HG03175 (cell line): ENCODE measurements at regions not wholly inside any gene's neighbourhood (a gene's known extent, or its start where the extent isn't known, plus 50 kb on each side); places are given as distances from the start of the nearest gene placed in this dataset.

ENCODE experiments used
- ATAC-seq: cut with Tn5 transposase; IDR thresholded peaks from one replicate; pipeline ENCODE4 v1.9.1; 2021; ENCODE audit warnings: mild to moderate bottlenecking, moderate library complexity; ENCODE audit not compliant: unreplicated experiment

DNA sequence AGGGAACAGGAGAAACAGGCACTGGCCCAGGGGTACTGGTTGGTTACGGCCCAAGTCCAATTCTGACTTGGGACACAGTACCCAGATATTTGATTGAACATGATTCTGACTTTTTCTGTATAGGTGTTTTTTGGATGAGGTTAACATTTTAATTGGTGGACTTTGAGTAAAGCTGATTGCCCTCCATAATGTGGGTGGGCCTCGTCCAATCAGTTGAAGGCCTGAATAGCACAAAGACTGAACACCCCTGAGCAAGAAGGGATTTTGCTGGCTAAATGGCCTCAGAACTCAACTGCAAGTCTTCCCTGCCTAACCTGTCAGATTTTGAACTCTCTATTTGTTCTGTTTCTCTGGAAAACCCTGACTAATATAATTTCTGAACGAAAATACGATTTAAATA is 222.6 kb downstream of the TEX36 start:
- ATAC-seq = no peak

DNA sequence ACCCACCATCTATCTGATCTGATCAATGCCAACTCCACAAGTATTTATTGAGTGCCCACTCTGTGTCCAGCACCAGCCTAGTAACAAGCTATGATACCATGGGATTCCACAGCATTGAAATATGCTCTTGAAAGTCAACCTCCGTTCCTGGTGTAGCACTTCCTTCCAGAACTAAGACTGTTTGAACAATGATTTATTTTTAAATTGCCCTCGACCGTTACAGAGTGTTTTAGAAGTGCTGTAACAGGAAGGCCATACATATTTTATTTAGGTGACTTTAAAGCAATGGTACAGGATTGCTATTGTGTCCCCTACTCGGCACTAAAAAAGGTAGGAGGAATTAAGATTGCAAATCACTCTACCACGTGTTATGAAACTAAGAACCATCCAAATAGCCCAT is 225.6 kb downstream of the TEX36 start:
- ATAC-seq = no peak

DNA sequence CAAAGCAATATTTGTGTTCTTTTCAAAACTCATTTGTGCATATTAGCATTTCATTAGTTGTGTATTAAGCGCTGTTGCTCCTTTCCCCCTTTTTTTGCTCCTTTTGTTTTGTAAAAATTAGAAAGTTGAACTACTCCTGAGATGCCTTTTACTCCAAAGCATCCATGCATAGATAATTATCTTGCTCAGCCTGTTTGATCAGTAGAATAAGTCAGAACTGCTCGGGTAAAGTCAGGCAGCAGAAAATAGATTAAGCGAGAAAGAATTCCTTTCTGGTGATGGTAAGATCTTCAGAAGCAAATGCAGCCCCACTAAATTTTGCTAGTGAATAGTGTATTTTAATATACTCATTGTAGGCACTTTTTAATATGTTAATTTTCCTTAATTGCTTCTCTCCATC is 227.1 kb downstream of the TEX36 start:
- ATAC-seq = no peak

DNA sequence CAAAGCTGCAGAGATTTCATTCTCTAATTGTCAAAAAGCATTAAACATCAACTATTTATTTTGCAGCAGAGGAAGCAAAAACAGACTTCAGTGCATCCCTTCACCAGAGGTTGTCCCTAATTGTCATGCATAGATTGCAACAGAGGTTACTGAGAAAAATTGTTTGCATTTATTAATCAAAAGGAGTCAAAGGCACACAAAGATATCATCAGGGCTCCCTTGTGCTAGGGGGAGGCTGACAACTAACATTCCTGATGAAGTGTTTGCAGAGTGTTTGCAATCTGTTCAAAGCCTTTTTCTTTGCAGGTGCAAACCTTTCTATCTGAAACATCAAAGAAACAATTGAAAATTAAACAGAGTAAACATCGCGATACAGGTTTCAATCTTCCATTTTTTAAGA is 227.5 kb downstream of the TEX36 start:
- ATAC-seq = no peak

DNA sequence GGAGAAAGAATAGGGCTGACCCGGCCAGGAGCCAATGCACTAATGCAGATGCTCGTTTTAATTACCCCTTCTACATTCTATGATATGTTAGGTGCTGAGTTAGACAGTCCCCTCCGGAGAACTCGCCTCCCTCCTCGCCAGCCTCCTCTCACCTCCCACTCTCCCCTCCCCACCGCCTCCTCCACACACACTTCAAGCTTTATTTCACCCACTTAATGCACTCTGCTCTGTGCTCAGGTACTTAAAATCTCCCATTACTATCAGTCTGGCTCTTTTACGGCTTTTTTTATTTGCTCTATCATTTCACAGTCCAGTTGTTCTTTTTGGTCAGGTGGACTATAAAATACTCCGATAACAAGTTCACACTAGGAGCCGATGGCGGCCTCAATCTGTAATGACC is 231.6 kb downstream of the TEX36 start:
- ATAC-seq = no peak

DNA sequence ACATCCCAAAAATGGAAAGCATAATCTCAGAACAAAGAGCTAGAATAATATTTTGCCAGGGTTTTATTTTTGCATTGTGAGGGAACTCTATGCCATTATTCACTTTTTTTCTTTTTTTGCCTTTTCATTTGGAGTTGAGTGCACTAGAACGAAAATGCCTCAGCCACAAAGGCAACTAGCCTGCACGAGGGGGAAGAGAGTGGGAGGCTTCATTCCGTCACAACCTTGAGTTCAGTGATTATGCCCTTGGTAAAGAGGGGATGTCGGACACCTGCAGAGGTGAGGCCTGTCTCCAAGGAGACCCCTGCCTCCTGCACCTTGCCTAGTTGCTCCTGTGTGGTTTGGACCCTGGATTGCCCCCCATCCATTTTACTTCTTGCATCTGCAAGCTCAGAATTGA is 232.7 kb downstream of the TEX36 start:
- no peak for ATAC-seq

DNA sequence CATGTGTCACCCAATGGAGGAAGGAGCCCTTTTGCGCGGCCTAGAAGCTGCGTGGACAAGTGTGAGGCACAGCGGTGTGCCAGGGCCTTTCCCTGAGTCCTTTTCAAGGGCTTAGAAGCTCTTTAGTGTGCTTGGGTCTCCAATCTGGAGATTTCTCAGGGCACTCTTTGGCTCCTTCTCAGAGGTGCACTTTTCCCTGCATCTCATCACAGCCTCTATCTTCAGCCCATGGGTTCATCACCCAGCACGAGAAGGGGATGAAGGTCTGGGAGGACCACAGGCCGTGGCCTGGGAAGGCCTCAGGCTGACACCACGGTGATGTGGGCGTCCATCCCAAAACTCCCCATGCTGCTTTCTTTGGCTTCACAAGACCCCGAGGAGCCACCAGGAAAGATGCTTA is 233.4 kb downstream of the TEX36 start:
- no peak for ATAC-seq

DNA sequence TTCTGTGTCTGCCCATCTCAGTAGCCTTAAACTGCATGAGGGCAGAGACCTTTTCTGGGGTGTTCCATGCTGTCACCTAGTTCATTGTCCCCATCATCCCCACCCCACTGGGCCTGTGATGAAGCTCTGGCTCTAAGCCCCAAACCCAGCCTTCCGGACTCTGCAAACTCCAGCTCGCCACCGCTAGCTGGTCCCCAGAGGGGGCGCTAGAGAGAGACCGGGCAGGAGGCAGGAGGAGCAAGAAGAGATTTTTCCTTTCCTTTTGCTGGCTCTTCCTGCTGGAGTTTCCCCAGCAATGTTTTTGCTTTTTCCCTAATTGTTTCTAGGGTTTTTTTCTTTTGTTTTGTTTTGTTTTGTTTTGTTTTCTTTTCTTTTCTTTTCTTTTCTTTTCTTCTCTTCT is 234.4 kb downstream of the TEX36 start:
- ATAC-seq = no peak

DNA sequence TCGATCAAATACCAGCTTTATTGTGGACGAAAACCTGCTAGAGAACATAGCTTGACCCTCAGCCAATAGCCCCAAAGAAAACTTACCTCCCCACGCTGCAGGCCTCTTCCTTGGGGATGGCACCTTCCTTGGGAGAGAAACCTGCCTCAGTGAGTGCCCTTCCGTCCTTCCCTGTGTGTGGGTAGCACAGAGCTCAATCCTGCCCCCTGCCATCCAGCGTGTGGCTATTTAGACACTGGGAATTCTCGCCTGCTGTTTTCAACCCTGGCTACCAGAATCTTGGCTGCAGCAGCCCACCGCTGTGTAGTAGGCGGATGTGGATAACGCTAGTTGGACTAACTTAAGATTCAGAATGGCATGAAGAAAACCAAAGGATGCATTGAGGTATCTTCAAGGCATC is 238.2 kb downstream of the TEX36 start:
- ATAC-seq = no peak

DNA sequence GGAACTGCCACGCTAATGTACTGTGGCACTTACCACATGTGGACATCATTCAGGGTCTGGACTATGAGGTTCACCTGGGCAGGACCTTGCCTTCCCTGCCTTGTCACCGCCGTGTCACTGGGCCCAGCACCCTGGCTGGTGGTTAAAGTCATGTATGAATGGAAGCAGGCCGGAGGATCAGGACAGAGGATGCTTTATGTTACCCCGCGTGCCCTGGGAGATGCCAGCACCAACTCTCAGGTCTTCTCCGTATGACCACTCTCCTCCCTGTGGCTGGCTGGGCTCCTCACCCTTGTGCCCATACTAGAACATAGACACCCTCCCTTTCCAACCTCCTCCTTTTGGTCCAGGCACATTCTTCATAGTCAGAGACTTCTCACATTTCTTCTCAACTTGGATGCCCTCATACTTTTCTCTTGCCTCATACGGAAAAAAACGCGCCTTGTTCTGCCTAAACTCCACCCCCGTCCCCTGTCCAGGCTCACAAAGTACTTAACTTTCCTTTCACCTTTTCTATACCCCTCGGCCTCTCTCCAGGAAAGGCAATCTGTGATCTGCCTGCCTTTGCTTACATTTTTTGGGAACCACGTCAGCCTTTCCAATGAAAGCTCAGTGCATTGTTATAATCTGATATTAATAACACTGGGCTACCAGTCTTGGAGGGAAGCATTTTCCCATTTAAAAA is 240.0 kb downstream of the TEX36 start:
- ATAC-seq = no peak

DNA sequence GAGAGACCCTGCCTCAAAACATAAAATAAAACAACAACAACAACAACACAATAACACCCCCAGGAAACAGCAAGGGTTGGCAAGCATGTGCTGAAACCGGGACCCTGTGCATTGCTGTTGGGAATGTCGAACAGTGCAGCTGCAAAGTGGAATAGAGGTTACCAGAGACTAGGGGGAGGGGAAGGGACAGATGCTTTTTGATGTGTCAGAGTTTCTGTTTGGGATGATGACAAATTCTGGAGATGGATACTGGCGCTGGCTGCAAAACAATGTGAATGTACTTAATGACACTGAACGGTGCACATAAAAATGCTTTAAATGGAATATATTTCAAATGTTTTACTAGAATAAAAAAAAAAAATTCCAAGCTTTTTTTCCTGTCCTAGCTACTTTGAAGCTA is 241.8 kb downstream of the TEX36 start:
- ATAC-seq = no peak

DNA sequence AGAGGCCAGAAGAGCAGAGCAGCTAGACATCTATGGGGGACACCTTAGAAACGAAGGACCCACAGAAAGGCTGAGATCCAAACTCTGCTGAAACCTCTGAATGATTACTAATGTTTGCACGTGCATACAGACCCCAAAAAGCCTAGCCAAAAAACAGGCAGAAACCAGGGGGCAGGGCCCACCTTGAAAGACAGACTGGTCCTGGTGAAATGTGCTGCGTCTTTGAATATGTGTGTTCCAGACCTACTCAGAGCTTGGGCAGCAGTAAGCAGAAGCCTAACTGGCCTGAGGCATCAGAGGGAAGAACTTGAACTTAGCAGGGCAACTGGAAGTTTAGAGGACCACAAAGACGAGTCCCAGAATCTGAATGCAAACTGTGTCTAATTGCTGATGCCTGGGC is 251.8 kb downstream of the TEX36 start:
- ATAC-seq = no peak

DNA sequence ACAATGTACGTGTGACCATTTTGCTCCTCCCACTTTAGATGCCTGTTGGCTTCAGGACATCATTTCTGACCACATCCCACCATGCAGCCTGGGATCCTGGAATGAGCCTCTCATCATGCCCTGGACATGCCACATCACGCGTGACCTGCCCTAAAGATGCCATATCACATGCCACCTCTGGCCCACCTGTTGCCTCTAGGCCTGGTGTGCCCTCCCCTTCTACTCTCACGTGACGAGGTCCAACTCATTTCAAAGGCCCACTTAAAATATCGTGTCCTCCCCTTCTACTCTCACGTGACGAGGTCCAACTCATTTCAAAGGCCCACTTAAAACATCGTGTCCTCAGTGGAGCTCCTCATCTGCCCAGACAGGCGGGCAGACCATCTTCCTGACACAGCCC is 254.9 kb downstream of the TEX36 start:
- ATAC-seq = no peak

DNA sequence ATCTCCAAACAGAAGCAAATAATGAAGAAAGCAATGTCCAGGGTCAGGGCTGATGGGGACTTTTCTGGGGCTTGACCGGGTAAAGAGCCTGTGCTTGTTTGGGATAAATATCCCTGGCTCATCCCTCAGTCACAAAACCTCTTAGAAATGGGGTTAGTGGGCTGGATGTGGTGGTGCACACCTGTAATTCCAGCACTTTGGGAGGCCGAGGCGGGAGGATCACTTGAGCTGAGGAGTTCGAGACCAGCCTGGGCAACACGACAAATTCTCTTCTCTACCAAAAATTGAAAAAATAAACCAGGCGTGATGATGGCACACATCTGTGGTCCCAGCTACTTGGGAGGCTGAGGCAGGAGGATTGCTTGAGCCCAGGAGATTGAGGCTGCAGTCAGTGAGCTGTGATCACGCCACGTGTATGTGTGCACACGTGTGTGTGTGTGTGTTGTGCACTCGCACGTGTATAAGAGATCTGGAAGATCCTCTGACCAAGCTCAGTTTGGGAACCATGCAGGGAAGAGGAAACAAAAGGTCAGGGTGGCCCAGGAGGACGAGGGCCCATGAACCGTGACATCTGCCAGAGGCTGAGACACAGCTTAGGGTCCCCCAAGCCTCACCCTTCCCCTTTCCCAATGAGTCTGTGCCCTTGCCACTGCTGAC is 258.6 kb downstream of the TEX36 start:
- ATAC-seq = no peak

DNA sequence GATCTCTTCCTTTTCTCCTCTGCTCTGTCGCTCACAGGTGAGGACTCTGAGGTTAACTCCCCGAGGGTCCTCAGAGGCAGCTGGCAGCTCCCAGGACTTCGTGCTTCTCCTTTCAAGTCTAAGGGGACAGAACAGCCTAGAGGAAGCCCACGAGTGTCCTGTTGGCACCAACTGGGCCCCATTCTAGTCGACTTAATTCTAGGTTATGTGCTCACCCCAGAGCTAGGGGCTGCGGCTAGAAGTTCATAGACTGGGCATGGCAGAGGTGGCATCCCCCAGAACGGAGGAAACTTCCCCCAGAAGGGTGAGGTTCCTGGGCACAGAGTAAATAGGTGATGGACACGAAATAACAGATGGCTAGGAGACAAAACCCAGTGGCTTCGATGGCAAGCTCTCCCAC is 259.4 kb downstream of the TEX36 start:
- no peak for ATAC-seq

DNA sequence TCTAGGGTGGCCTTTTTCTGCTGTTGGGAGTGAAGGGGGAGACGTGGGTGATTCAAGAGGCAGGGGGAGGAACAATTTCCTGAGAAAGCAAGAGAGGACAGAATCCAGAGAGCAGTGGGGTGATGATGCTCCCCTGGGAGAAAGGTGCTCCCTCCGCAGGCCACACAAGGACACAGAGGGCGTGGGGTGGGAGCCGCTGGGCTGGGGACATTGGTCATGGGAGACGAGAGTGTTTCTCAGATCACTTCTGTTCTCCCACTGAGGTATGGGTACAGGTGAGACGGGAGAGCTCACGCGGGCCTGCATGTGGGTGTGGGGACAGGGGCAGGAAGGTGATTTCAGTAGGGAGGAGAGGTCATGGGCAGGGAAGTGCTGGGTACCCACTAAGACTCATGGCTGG is 259.5 kb upstream of the CTBP2 start:
- no peak for ATAC-seq

DNA sequence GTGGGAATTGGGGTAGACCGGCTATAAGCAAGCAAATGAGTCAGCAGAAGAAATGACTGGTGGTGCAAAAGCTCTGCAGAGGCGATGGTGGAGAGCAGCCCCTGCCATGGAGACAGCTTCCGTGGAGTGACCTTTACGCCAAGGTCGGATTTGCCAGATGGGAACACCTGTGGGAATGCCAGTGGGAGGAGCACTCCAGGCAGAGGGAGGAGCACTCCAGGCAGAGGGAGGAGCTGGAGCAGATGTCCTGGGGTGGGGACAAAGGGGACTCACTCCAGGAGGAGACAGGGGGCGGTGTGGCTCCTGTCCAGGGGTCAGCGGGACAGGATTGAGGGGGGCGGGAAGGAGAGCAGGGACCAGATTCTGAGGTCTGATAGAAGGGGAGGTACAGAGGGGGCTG is 258.8 kb upstream of the CTBP2 start:
- ATAC-seq = no peak

DNA sequence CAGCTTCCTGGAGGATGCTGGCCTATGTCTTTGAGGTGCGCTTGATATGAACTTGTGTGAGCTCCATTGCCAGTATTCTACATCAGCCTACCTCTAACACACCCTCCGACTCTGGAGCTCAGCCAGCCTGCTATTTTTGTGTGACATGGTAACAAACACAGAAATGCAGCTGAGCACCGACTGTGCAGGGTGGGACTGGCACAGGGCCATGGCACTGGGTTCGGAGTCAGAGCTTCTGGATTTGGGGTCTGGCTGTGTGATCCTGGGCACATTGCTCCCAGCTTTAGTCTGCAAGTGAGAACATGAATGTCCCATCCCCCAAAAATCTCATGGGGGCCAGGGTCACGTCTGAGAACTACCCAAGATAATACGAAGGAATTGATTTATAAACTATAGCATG is 257.2 kb upstream of the CTBP2 start:
- no peak for ATAC-seq

DNA sequence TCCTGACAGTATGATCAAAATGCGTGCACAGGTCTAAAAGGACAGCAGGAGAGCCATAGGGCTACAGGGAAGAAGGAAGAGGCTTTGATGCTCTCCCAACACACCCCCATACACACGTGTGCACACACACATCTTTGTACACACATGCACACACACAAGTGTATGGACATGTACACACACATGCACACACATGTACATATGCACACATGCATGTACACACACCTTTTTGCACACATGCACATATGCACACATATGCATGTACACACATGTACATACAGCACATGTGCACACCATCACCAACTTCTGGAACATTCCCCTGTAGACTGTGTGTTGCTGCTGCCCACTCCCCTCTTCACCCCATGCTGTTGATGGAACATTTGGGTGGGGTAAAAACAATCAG is 255.6 kb upstream of the CTBP2 start:
- no peak for ATAC-seq

DNA sequence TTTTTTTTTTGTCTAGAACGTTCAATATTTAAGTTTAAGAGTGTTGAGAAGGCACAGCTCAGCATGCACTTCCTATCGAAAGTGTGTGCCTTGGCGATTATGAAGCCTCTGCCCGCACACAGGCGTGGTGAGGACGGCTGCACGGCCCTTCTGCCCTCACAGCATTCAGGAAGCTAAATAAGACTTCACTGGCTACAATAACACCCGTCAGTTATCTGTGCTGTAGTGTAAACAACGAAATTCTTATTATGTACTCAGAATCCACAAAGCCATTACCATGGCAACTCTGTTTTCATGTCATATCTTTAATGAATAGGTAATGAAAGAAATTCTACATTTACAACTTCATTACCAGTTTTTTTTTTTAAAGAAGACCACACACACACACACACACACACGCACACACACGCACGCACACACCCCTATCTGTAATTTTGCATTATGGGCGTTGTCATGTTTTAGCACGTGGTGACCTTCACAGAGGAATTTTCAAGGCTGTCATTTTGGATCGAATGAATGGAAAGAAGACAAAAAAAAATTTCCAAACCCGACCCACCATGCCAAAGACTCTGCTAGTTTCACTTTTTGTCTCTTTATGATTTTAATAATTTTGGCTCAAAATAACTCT is 254.8 kb upstream of the CTBP2 start:
- no peak for ATAC-seq

DNA sequence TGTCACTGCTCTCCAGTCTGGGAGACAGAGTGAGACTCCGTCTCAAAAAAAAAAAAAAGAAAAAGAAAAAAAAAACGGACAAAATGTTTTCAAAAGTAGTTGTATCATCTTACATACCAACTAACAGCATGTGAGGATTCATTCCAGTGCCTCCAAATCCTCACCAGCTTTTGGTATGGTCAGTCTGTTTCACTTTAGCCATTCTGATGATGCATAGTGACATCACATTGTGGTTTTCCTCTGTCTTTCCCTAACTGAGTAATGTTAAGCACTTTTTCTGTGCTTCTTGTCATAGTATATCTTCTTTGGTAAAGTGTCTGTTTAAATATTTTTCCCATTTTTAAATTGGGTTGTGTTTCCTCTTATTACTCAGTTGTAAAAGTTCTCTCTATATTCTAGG is 251.4 kb upstream of the CTBP2 start:
- ATAC-seq = no peak

DNA sequence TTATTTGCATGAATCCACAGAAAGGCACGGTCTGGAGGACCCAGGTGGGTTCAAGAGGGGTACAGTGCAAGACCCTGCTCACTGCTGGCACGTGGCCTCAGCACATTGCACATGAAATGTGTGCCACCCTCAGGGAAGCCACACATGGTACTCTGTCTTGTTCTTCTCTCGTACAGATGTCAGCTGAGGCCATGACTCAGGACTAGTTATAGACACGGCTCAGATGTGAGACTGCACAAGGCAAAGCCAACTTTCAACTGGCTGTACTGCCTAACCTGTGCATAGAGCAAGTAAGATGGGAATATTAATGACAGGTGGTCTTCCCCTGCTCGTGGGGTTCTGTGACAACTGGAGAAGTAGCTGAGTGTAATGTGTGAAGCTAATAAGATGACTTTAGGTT is 249.4 kb upstream of the CTBP2 start:
- no peak for ATAC-seq

DNA sequence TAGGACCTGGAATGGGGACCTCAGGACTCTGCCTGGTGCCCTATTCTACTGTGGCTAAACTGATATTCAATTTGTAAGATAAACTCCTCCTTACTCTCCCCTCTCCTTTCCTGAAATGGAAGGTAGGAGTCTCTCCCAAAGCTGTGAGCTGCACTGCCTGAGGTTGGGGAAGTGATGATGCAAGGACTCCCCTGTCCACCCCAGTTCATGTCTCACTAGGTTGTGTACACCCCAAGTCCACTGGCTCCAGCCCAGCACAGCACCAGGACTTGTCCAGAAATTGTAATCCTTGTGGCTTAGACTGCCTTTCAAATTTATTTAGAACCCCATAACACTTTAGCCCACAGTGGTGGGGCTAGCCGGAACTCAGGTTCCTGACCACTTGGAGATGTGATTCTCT is 247.2 kb upstream of the CTBP2 start:
- ATAC-seq = no peak
